ENCODE measurements at regions not wholly inside any gene's neighbourhood (a gene's known extent, or its start where the extent isn't known, plus 50 kb on each side); places are given as distances from the start of the nearest gene placed in this dataset.

- POLR2A ChIA-PET: no interaction called here
- no peak overlapping the region for H3K4me3 Mint-ChIP-seq
- no peak for ATAC-seq (ENCODE audit: low read depth)
These were observed 88.2 kb upstream of the EGR2 start for GRCh38 chr10:62904281-62904875.

GRCh38 chr10:62903828-62904227, 87.7 kb upstream of the EGR2 start:
- ChIA-PET POLR2A (no interaction called here), CTCF (no interaction called here)

More at GRCh38 chr10:62904281-62904875, 88.2 kb upstream of the EGR2 start:
- Mint-ChIP-seq H3K27me3 (no peaks in the 10 kb centered on the region), H3K27ac (no peak overlapping the region), H3K36me3 (ENCODE audit: low read depth) (no peaks in the 10 kb centered on the region), H3K4me1 (peaks cover 22% of the 10 kb centered on the region), H3K9me3 (no peaks in the 10 kb centered on the region)
- CTCF ChIA-PET: no interaction called here
- TF ChIP-seq CTCF (IDR thresholded peaks at IDR 0.05): no peak
- intact Hi-C loops (cut with micrococcal nuclease): no loop called here
- DNase-seq: no peak

GRCh38 chr10:62900829-62901571, 84.8 kb upstream of the EGR2 start:
- Mint-ChIP-seq H3K4me1 (no peaks in the 10 kb centered on the region), H3K9me3 (no peaks in the 10 kb centered on the region), H3K27me3 (no peaks in the 10 kb centered on the region), H3K36me3 (ENCODE audit: low read depth) (no peaks in the 10 kb centered on the region), H3K4me3 (no peak overlapping the region), H3K27ac (no peak overlapping the region)
- no peak for TF ChIP-seq CTCF (IDR thresholded peaks at IDR 0.05)
- DNase-seq (no peak), ATAC-seq (ENCODE audit: low read depth) (no peak)
- intact Hi-C loops (cut with micrococcal nuclease): no loop called here
- ChIA-PET CTCF (no interaction called here), POLR2A (no interaction called here)

More at GRCh38 chr10:62903828-62904227, 87.7 kb upstream of the EGR2 start:
- peaks cover 21% of the 10 kb centered on the region for H3K4me1 Mint-ChIP-seq
- ATAC-seq (ENCODE audit: low read depth) (no peak), DNase-seq (no peak)
- no peak overlapping the region for H3K4me3 Mint-ChIP-seq
- no peak overlapping the region for H3K27ac Mint-ChIP-seq
- no peaks in the 10 kb centered on the region for H3K27me3 Mint-ChIP-seq
- H3K36me3 Mint-ChIP-seq (ENCODE audit: low read depth): no peaks in the 10 kb centered on the region
- no peaks in the 10 kb centered on the region for H3K9me3 Mint-ChIP-seq
- TF ChIP-seq CTCF (IDR thresholded peaks at IDR 0.05): no peak
- intact Hi-C loops (cut with micrococcal nuclease): no loop called here

GRCh38 chr10:62899311-62899710, 83.1 kb upstream of the EGR2 start:
- Mint-ChIP-seq H3K4me3 (no peak overlapping the region), H3K9me3 (no peaks in the 10 kb centered on the region), H3K36me3 (ENCODE audit: low read depth) (no peaks in the 10 kb centered on the region), H3K4me1 (no peaks in the 10 kb centered on the region), H3K27me3 (no peaks in the 10 kb centered on the region), H3K27ac (no peak overlapping the region)
- POLR2A ChIA-PET: no interaction called here
- CTCF ChIA-PET: no interaction called here
- no peak for ATAC-seq (ENCODE audit: low read depth)
- intact Hi-C loops (cut with micrococcal nuclease): no loop called here
- DNase-seq: no peak
- TF ChIP-seq CTCF (IDR thresholded peaks at IDR 0.05): no peak

- no peak overlapping the region for H3K4me3 Mint-ChIP-seq
- ATAC-seq (ENCODE audit: low read depth) (no peak), DNase-seq (no peak)
- intact Hi-C loops (cut with micrococcal nuclease): no loop called here
- no peak overlapping the region for H3K27ac Mint-ChIP-seq
- H3K27me3 Mint-ChIP-seq: peaks cover 3% of the 10 kb centered on the region
- ChIA-PET POLR2A (no interaction called here), CTCF (no interaction called here)
- no peaks in the 10 kb centered on the region for H3K9me3 Mint-ChIP-seq
- no peaks in the 10 kb centered on the region for H3K36me3 Mint-ChIP-seq (ENCODE audit: low read depth)
- H3K4me1 Mint-ChIP-seq: no peaks in the 10 kb centered on the region
- no peak for TF ChIP-seq CTCF (IDR thresholded peaks at IDR 0.05)
These were observed 78.9 kb upstream of the EGR2 start for GRCh38 chr10:62895063-62895462.
